Stimulated activated naive CD8-positive, alpha-beta T cell treated with anti-CD3 and anti-CD28 coated beads, Interleukin-15, amount 100 ng/mL, for 72 hours (primary cell): ENCODE measurements at regions not wholly inside any gene's neighbourhood (a gene's known extent, or its start where the extent isn't known, plus 50 kb on each side); places are given as distances from the start of the nearest gene placed in this dataset.
"Not testable (repeated sequence)": the region's sequence is repeated elsewhere in the genome, so short reads cannot be mapped to it uniquely, and the experiment has no call there.

Experiments
- ATAC-seq: fragments of 150-1000 bp; cut with Tn5 transposase; 2 replicates; pipeline ENCODE4 v1.10.0; 2021; ENCODE audit warnings: mild to moderate bottlenecking, moderate library complexity
- DNase-seq, 2 donors: peaks; one replicate each; pipeline ENCODE4 v3.0.0; 2021 to 2022
- H3K27ac Mint-ChIP-seq, 2 donors: one replicate each; pipeline ENCODE4 v1.8.0; 2022; ENCODE audit warnings: mild to moderate bottlenecking in 2 of 2, mixed read lengths in 2 of 2, moderate library complexity in 2 of 2
- H3K27me3 Mint-ChIP-seq: one replicate; pipeline ENCODE4 v1.8.0; 2022; ENCODE audit warnings: mixed read lengths
- H3K4me1 Mint-ChIP-seq: one replicate; pipeline ENCODE4 v1.8.0; 2022; ENCODE audit warnings: mild to moderate bottlenecking, mixed read lengths
- H3K4me3 Mint-ChIP-seq, 2 donors: one replicate each; pipeline ENCODE4 v1.8.0; 2022; ENCODE audit warnings: mild to moderate bottlenecking in 2 of 2, mixed read lengths in 2 of 2, moderate library complexity in 1 of 2
- H3K9me3 Mint-ChIP-seq, 2 donors: one replicate each; pipeline ENCODE4 v1.8.0; 2022; ENCODE audit warnings: mixed read lengths in 2 of 2

DNA sequence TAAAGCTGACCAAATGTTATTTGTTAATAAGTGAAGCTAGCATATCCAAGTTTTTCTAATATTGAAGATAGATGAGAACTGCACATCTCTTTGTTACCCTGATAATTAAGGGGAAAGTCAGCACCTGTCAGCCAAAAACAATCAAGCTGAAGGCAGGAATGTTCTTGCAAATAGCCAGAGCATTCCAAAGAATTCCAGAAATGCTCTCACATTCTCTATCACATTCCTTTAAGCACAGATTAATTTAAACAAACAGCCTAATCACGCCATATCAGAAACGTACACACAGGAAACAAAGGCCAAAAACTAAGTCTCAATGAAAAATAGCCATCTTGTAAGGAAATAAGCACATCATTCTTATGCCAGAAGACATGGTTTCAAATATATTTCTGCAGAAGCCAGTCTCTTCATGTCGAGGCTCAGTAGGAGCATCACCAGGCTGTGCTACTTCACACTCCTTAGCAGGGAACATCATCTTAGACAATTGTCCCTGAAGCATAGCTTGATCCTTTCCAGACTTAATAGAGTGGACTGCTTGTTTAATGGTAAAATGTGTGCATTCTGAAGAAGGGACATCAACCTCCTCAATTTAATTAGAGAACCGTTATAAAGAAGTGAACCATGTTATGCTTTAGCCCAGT, 252.9 kb upstream of the TTC29 start:
- DNase-seq (no peak), ATAC-seq (no peak)
- Mint-ChIP-seq H3K27ac (no peak overlapping the region), H3K4me3 (no peak overlapping the region), H3K4me1 (no peaks in the 10 kb centered on the region), H3K9me3 (no peaks in the 10 kb centered on the region), H3K27me3 (no peaks in the 10 kb centered on the region)

DNA sequence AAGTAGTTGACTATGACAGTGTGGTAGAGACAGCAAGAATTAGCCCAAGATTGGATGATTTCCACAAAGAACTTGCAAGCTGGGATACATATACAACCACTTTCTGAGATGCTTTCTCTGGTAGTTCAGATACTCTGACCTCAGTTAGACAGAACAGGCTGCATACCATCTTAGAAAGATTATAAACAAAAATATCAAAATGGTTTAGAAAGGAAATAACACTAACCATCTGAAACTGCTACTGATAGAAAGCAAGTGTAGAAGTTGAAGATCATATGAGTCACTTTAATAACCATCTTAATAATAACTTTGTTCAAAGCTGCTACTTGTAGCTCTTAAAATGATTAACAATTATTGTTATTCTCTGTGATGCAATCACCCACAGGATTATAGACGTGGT, 255.4 kb upstream of the TTC29 start:
- DNase-seq (no peak), ATAC-seq (no peak)
- H3K4me1 Mint-ChIP-seq: no peaks in the 10 kb centered on the region
- no peak overlapping the region for H3K27ac Mint-ChIP-seq
- no peaks in the 10 kb centered on the region for H3K27me3 Mint-ChIP-seq
- H3K4me3 Mint-ChIP-seq: no peak overlapping the region
- no peaks in the 10 kb centered on the region for H3K9me3 Mint-ChIP-seq

DNA sequence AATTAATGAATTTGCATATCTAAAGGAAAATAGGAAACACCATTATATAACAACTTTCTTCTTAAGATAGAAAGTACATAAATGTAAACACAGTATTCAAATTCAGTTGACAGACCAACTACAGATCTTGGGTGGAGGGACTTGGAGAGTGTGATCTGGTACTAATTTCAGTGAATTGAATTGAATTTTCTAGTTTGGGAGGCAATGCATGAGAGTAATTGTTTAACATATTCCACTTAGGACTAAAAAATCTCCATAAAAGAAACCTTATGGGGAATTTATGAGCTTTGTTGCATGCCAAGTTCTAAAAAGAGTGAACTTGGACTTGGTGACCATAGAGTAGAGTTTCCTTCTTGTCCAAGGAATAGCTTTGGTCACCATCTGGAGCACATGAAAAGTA, 261.1 kb upstream of the TTC29 start:
- Mint-ChIP-seq H3K27ac (no peak overlapping the region), H3K9me3 (peaks cover 0 to 9% of the 10 kb centered on the region in 2 donors), H3K4me1 (no peaks in the 10 kb centered on the region), H3K27me3 (no peaks in the 10 kb centered on the region), H3K4me3 (no peak overlapping the region)
- DNase-seq (no peak), ATAC-seq (no peak)

DNA sequence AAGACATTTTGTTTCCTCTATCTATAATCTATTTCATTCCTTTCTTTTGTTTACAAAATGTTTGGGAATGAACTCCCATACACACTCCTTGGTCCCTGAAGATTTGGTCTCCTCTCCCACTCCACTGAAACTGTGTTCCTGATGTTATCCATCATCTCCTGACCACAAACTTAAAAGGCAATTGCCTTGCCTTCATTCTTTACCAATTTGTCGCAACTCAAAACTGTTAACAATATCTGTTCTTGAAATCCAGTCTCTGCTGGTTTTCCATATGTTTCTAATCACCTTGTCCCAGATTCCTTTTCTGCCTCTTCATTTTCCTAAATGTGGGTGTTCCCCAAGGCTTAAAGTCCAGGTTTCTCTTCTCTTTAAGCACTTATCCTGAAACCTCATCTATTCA, 262.2 kb upstream of the TTC29 start:
- DNase-seq (no peak), ATAC-seq (no peak)
- H3K27me3 Mint-ChIP-seq: no peaks in the 10 kb centered on the region
- no peak overlapping the region for H3K27ac Mint-ChIP-seq
- no peaks in the 10 kb centered on the region for H3K4me1 Mint-ChIP-seq
- H3K9me3 Mint-ChIP-seq: peaks cover 0 to 9% of the 10 kb centered on the region in 2 donors
- no peak overlapping the region for H3K4me3 Mint-ChIP-seq

DNA sequence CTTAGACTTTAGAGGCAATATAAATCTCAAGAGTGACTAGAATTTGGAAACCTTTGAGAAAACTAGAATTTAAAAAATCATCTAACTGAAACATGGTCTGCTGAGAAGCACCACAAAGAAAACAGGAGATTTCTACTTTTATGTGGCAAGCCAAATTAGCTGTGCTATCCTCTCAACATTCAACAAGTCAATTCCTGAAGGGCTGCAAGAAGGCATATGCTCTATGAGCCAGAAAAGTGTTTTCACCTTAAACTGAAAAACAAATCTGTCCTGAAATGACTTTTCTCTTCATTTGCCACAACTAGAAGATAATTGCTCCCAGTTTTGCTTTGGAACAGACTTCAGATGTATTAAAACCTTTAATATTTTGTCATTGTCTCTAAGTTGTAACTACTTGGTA, 263.2 kb upstream of the EDNRA start:
- no peak for ATAC-seq
- DNase-seq: no peak
- peaks cover 10% of the 10 kb centered on the region for H3K27me3 Mint-ChIP-seq
- H3K4me3 Mint-ChIP-seq: no peak overlapping the region
- no peaks in the 10 kb centered on the region for H3K4me1 Mint-ChIP-seq
- no peaks in the 10 kb centered on the region for H3K9me3 Mint-ChIP-seq
- no peak overlapping the region for H3K27ac Mint-ChIP-seq

DNA sequence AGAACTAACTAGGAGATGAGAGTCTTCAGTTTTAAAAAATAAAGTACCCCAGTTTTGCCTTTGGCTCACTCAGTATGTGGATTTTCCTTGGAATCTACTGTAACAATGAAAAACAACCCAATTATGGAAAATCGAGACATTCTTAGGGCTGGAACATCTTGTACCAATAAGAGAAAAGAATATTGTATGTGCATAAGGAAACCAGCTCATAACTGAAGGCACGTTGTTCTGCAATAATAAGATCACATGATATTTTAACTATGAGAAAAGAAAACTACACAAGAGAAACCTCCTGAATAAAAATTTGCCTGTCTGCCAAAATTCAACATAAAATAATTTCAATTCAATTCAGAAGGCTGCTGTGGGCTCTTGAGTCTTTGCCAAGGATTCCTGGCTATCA, 261.8 kb upstream of the EDNRA start:
- no peak overlapping the region for H3K4me3 Mint-ChIP-seq
- DNase-seq: no peak
- no peak overlapping the region for H3K27ac Mint-ChIP-seq
- H3K27me3 Mint-ChIP-seq: peaks cover 11% of the 10 kb centered on the region
- peaks cover 5 to 6% of the 10 kb centered on the region in 2 donors for H3K9me3 Mint-ChIP-seq
- ATAC-seq: no peak
- H3K4me1 Mint-ChIP-seq: no peaks in the 10 kb centered on the region

DNA sequence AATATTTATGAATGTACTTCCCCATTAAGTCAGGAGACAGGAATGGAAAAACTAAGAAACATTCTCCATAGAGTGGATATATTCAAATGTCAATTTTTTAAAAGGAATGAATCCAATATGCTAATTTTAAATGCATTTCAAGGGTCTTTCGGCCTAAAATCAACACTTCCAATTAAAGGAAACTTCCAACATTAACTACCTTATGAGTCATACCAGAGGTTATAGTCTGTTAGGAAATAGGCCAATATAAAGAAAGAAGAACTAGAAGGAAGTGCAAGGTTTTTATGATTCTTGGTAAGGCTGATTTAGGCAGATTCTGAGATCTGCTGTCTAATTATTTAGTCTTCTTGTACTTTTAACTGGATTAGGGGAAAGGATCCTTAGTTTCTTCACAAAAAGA, 260.1 kb upstream of the EDNRA start:
- peaks cover 7% of the 10 kb centered on the region for H3K27me3 Mint-ChIP-seq
- no peaks in the 10 kb centered on the region for H3K4me1 Mint-ChIP-seq
- H3K4me3 Mint-ChIP-seq: no peak overlapping the region
- H3K9me3 Mint-ChIP-seq: peaks cover 5 to 6% of the 10 kb centered on the region in 2 donors
- ATAC-seq (no peak), DNase-seq (no peak)
- H3K27ac Mint-ChIP-seq: no peak overlapping the region

DNA sequence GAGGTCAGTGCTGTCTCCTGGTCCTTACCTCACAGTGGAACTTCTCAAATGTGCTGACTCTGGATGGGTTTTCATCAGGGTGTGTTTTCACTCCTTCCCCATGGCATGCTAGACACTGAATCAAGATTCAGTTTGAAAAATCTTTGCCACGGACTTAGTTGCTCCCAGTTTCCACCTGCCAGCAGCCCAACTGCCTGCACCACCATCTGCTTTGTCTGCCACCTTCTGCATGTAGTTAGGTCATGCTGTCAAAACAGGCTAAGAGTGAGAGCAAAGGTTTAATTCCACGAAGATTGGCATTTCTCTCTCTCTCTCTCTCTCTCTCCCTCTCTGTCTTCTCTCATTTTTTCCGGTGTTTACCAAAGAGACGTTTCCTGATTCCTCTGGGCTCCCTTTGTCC, 258.0 kb upstream of the EDNRA start:
- H3K9me3 Mint-ChIP-seq: peaks cover 5 to 6% of the 10 kb centered on the region in 2 donors
- H3K4me1 Mint-ChIP-seq: no peaks in the 10 kb centered on the region
- H3K27me3 Mint-ChIP-seq: peaks cover 7% of the 10 kb centered on the region
- no peak overlapping the region for H3K4me3 Mint-ChIP-seq
- no peak for ATAC-seq
- no peak overlapping the region for H3K27ac Mint-ChIP-seq
- DNase-seq: no peak

DNA sequence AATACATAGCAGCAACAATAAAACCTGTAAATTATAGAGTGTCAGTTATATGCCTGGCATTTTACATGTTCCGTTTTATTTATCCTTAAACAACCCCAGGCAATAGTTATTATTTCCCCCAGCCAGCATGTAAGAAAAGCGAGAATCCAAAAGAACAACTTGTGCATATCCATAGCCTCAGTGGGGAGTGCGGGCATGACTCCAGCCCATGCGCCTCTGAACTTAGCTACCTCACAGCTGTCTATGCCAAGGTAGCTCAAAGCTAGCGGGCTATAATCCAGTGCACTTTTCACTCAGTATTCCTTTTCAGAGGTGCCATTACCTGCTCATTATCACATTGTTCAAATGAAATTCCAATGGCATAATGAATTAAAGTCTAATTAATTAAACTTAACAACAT, 257.3 kb upstream of the EDNRA start:
- Mint-ChIP-seq H3K27me3 (peaks cover 7% of the 10 kb centered on the region), H3K4me1 (no peaks in the 10 kb centered on the region), H3K9me3 (peaks cover 5 to 6% of the 10 kb centered on the region in 2 donors), H3K27ac (no peak overlapping the region), H3K4me3 (no peak overlapping the region)
- ATAC-seq: no peak
- no peak for DNase-seq

DNA sequence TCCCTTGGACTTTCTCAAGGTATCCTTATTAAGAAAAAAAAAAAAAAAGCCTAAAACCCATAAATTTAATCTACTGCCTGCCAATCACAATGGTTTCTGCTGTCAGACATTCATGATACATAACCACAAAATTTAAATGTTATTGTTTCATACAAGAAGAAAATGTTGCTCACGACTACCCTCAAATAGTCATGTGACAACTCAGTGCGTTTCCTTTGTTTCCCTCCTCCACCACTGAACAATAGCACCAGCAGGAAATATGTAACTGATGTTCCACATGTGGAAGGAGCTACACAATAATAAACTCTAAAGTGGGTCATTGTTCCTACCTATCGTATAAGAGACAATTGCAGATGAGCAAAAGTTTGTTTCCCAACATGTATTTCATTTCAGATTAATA, 244.1 kb upstream of the EDNRA start:
- Mint-ChIP-seq H3K27ac (no peak overlapping the region), H3K9me3 (no peaks in the 10 kb centered on the region), H3K4me3 (no peak overlapping the region), H3K4me1 (no peaks in the 10 kb centered on the region), H3K27me3 (no peaks in the 10 kb centered on the region)
- no peak for DNase-seq
- ATAC-seq: no peak

DNA sequence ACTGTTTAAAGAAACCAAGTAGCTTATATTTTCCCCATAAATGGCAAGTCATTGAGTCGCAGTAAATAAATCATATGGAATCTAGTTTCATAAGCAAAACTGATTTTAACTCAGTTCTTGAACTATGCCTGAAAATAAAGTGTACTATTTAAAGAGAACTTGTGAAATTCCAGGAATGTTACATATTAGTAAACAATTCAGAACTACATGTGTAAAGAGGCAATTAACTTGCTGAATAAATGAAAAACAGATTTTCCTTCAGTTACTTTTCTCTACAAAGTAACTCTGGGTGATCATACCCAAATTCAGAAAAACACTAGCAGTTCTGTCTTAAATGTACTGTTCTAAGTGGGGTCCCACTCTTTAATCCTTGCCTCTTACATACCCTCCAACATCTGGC, 236.1 kb upstream of the EDNRA start:
- no peak overlapping the region for H3K27ac Mint-ChIP-seq
- H3K27me3 Mint-ChIP-seq: peaks cover 8% of the 10 kb centered on the region
- H3K4me1 Mint-ChIP-seq: no peaks in the 10 kb centered on the region
- peaks cover 4 to 6% of the 10 kb centered on the region in 2 donors for H3K9me3 Mint-ChIP-seq
- DNase-seq (no peak), ATAC-seq (no peak)
- no peak overlapping the region for H3K4me3 Mint-ChIP-seq

DNA sequence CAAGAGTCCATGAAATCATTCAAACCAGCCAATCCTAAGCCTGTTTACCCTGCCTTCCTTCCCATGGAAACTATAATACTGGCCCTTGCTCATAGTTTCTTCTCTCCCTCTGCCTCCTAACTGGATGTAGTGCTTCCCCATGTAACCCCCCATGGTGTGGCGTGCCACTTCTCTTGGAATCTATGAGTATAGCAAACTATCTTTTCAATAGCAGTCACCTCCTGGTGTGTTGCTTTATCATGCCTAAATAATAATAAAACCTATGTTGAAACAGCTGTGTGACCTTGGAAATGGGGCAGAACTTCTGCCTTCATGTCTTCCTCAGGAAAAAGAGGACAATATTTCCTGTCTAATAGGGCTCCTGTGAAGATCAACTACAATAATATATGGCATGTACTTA, 234.8 kb upstream of the EDNRA start:
- H3K27ac Mint-ChIP-seq: peak overlapping the region in 1 of 2 donors; percentile 57
- peaks cover 8% of the 10 kb centered on the region for H3K27me3 Mint-ChIP-seq
- ATAC-seq (no peak), DNase-seq (no peak)
- H3K4me1 Mint-ChIP-seq: no peaks in the 10 kb centered on the region
- no peak overlapping the region for H3K4me3 Mint-ChIP-seq
- peaks cover 4 to 6% of the 10 kb centered on the region in 2 donors for H3K9me3 Mint-ChIP-seq

DNA sequence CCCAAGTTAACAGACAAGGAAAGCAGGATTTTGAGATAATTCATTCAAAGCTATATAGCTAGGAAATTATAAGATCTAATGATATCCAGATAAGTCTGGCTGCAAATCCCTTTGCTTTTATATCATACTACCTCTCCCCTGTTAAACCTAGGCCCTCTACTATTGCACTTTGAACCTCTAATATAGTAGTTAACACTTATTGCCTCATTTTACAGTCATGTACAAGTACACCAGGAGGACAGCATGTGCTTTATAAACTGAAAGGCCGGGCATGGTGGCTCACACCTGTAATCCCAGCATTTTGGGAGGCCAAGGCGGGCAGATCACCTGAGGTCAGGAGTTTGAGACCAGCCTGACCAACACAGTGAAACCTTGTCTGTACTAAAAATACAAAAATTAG, 234.4 kb upstream of the EDNRA start:
- H3K4me1 Mint-ChIP-seq, H3K27ac Mint-ChIP-seq, DNase-seq, H3K4me3 Mint-ChIP-seq, ATAC-seq, H3K27me3 Mint-ChIP-seq, H3K9me3 Mint-ChIP-seq: not testable (repeated sequence)

DNA sequence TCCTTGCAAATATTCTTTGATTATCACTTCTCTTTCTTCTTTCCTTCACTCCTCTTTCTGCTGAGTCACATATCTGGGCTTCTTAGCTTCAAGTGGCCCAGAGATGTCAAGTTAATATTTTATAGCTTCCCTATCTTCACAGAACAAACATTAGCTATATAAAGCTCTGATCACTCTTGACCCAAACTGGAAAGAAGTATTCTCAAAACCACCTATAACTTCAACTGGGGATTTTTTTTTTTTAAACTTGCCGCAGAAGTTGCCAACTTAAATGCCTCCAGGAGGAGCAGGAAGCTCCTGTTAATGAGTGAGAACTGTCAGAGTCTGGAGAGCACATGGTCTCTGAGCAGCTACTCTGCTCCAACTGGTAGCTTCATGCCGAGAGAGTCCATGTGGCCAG, 233.3 kb upstream of the EDNRA start:
- DNase-seq (no peak), ATAC-seq (no peak)
- no peak overlapping the region for H3K4me3 Mint-ChIP-seq
- H3K9me3 Mint-ChIP-seq: peaks cover 4 to 6% of the 10 kb centered on the region in 2 donors
- H3K27ac Mint-ChIP-seq: peak overlapping the region in 1 of 2 donors; percentile 16
- H3K4me1 Mint-ChIP-seq: no peaks in the 10 kb centered on the region
- peaks cover 8% of the 10 kb centered on the region for H3K27me3 Mint-ChIP-seq

DNA sequence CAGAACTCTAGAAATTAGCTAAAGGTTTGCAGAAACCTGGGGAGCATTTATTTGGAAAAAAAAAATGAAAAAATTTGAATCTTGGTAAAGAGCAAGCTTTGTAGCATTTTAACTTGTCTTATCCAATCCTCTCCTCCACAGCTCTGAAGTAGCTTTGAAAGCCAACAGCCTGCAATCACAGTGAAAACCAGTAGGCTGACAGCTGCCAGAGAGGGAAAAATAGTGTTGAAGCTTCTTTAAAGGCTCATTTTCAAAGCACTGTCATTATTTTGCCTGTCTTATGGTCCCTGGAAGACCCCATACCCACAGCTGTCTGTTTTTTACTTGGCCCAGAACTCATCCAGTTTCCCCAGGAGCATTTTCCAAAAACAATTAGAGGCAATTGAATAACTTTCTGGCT, 230.8 kb upstream of the EDNRA start:
- Mint-ChIP-seq H3K27me3 (peaks cover 8% of the 10 kb centered on the region), H3K9me3 (peaks cover 9 to 13% of the 10 kb centered on the region in 2 donors), H3K27ac (no peak overlapping the region), H3K4me3 (no peak overlapping the region), H3K4me1 (no peaks in the 10 kb centered on the region)
- no peak for DNase-seq
- no peak for ATAC-seq

DNA sequence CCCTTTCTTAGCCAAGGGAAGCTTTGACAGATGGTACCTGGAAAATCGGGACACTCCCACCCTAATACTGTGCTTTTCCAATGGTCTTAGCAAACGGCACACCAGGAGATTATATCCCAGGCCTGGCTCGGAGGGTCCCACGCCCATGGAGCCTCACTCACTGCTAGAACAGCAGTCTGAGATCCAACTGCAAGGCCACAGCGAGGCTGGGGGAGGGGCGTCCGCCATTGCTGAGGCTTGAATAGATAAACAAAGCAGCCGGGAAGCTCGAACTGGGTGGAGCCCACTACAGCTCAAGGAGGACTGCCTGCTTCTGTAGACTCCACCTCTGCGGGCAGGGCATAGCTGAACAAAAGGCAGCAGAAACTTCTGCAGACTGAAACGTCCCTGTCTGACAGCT, 225.6 kb upstream of the EDNRA start:
- not testable (repeated sequence) for H3K27me3 Mint-ChIP-seq, DNase-seq, H3K4me3 Mint-ChIP-seq, ATAC-seq, H3K27ac Mint-ChIP-seq, H3K4me1 Mint-ChIP-seq
- H3K9me3 Mint-ChIP-seq: peaks cover 11% of the 10 kb centered on the region in 2 donors

DNA sequence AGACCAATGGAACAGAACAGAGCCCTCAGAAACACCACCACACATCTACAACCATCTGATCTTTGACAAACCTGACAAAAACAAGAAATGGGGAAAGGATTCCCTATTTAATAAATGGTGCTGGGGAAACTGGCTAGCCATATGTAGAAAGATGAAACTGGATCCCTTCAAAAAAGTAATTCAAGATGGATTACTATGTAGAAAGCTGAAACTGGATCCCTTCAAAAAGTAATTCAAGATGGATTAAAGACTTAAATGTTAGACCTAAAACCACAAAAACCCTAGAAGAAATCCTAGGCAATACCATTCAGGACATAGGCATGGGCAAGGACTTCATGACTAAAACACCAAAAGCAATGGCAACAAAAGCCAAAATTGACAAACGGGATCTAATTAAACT, 221.6 kb upstream of the EDNRA start:
- H3K4me3 Mint-ChIP-seq: not testable (repeated sequence)

More for the DNA sequence above, 221.6 kb upstream of the EDNRA start:
- H3K9me3 Mint-ChIP-seq, ATAC-seq, H3K27me3 Mint-ChIP-seq, DNase-seq, H3K27ac Mint-ChIP-seq, H3K4me1 Mint-ChIP-seq: not testable (repeated sequence)
